GM12872 (cell line): ENCODE measurements at regions not wholly inside any gene's neighbourhood (a gene's known extent, or its start where the extent isn't known, plus 50 kb on each side); places are given as distances from the start of the nearest gene placed in this dataset.

Experiments
- CTCF ChIP-seq: IDR thresholded peaks from 3 replicates; pipeline ENCODE4 v1.5.1; 2011; ENCODE audit warnings: low read depth, mild to moderate bottlenecking, low read length, moderate library complexity; ENCODE audit not compliant: insufficient read depth

GRCh38 chr2:120865656-120866055 is 130.0 kb downstream of the GLI2 start:
- TF ChIP-seq CTCF: no peak

GRCh38 chr2:120866071-120866470 is 130.4 kb downstream of the GLI2 start:
- TF ChIP-seq CTCF: no peak

- TF ChIP-seq CTCF: no peak
Observed at GRCh38 chr2:120866483-120867140, 130.9 kb downstream of the GLI2 start.

GRCh38 chr2:120867290-120868241 is 131.9 kb downstream of the GLI2 start:
- no peak for TF ChIP-seq CTCF

GRCh38 chr2:120868366-120868765 is 132.7 kb downstream of the GLI2 start:
- no peak for TF ChIP-seq CTCF

GRCh38 chr2:120869036-120869729 is 133.5 kb downstream of the GLI2 start:
- TF ChIP-seq CTCF: no peak
